ENCODE measurements at regions not wholly inside any gene's neighbourhood (a gene's known extent, or its start where the extent isn't known, plus 50 kb on each side); places are given as distances from the start of the nearest gene placed in this dataset.

GRCh38 chr3:194875581-194876402 lies 190.1 kb downstream of the FAM43A start:
- Histone ChIP-seq H3K9me3 (ENCODE audit: insufficient read depth, low read depth, low read length) (no peaks in the 10 kb centered on the region), H3K27ac (ENCODE audit: low read depth, low read length) (no peak overlapping the region), H3K4me3 (ENCODE audit: low read length) (no peak overlapping the region), H3K27me3 (ENCODE audit: insufficient read depth, low read length) (no peaks in the 10 kb centered on the region), H3K4me1 (ENCODE audit: insufficient read depth, low read length) (peaks cover 26% of the 10 kb centered on the region), H3K36me3 (ENCODE audit: insufficient read depth, low read length) (no peaks in the 10 kb centered on the region), H3K9ac (ENCODE audit: low read depth, low read length) (no peak overlapping the region)
- 86% methylated on average over 20 of the region's 20 CpGs for WGBS

GRCh38 chr3:194876403-194877095 lies 190.9 kb downstream of the FAM43A start:
- Histone ChIP-seq H3K9ac (ENCODE audit: low read depth, low read length) (no peak overlapping the region), H3K27ac (ENCODE audit: low read depth, low read length) (no peak overlapping the region), H3K4me3 (ENCODE audit: low read length) (no peak overlapping the region), H3K27me3 (ENCODE audit: insufficient read depth, low read length) (no peaks in the 10 kb centered on the region), H3K4me1 (ENCODE audit: insufficient read depth, low read length) (peaks cover 18% of the 10 kb centered on the region), H3K9me3 (ENCODE audit: insufficient read depth, low read depth, low read length) (no peaks in the 10 kb centered on the region), H3K36me3 (ENCODE audit: insufficient read depth, low read length) (no peaks in the 10 kb centered on the region)
- WGBS, result 86% methylated on average over 12 of the region's 12 CpGs

- Histone ChIP-seq H3K9me3 (ENCODE audit: insufficient read depth, low read depth, low read length) (no peaks in the 10 kb centered on the region), H3K9ac (ENCODE audit: low read depth, low read length) (no peak overlapping the region), H3K27ac (ENCODE audit: low read depth, low read length) (no peak overlapping the region), H3K4me1 (ENCODE audit: insufficient read depth, low read length) (peaks cover 9% of the 10 kb centered on the region), H3K36me3 (ENCODE audit: insufficient read depth, low read length) (no peaks in the 10 kb centered on the region), H3K4me3 (ENCODE audit: low read length) (no peak overlapping the region), H3K27me3 (ENCODE audit: insufficient read depth, low read length) (no peaks in the 10 kb centered on the region)
- WGBS, result 93% methylated on average over 24 of the region's 24 CpGs
Observed at GRCh38 chr3:194877291-194878119, 191.8 kb downstream of the FAM43A start.

- Histone ChIP-seq H3K27ac (ENCODE audit: low read depth, low read length) (no peak overlapping the region), H3K36me3 (ENCODE audit: insufficient read depth, low read length) (no peaks in the 10 kb centered on the region), H3K9me3 (ENCODE audit: insufficient read depth, low read depth, low read length) (peaks cover 5% of the 10 kb centered on the region; the same call in 1 of the 2 replicates), H3K9ac (ENCODE audit: low read depth, low read length) (no peak overlapping the region), H3K4me3 (ENCODE audit: low read length) (no peak overlapping the region), H3K4me1 (ENCODE audit: insufficient read depth, low read length) (peaks cover 3% of the 10 kb centered on the region; the same call in 1 of the 2 replicates), H3K27me3 (ENCODE audit: insufficient read depth, low read length) (no peaks in the 10 kb centered on the region)
- WGBS, result 87% methylated on average over 12 of the region's 12 CpGs
Observed at GRCh38 chr3:194879126-194879877, 193.6 kb downstream of the FAM43A start.

- WGBS, result 87% methylated on average over 12 of the region's 12 CpGs
- H3K9me3 ChIP-seq (ENCODE audit: insufficient read depth, low read depth, low read length), result peaks cover 8% of the 10 kb centered on the region; the same call in 1 of the 2 replicates
- no peak overlapping the region for H3K9ac ChIP-seq (ENCODE audit: low read depth, low read length)
- H3K4me3 ChIP-seq (ENCODE audit: low read length), result no peak overlapping the region
- peaks cover 3% of the 10 kb centered on the region; the same call in 1 of the 2 replicates for H3K4me1 ChIP-seq (ENCODE audit: insufficient read depth, low read length)
- no peak overlapping the region for H3K27ac ChIP-seq (ENCODE audit: low read depth, low read length)
- H3K36me3 ChIP-seq (ENCODE audit: insufficient read depth, low read length), result no peaks in the 10 kb centered on the region
- H3K27me3 ChIP-seq (ENCODE audit: insufficient read depth, low read length), result no peaks in the 10 kb centered on the region
Observed at GRCh38 chr3:194879991-194880939, 194.6 kb downstream of the FAM43A start.

- Histone ChIP-seq H3K9ac (ENCODE audit: low read depth, low read length) (no peak overlapping the region), H3K27ac (ENCODE audit: low read depth, low read length) (no peak overlapping the region), H3K27me3 (ENCODE audit: insufficient read depth, low read length) (no peaks in the 10 kb centered on the region), H3K4me1 (ENCODE audit: insufficient read depth, low read length) (peaks cover 3% of the 10 kb centered on the region; the same call in 1 of the 2 replicates), H3K4me3 (ENCODE audit: low read length) (no peak overlapping the region), H3K9me3 (ENCODE audit: insufficient read depth, low read depth, low read length) (peaks cover 8% of the 10 kb centered on the region; the same call in 1 of the 2 replicates), H3K36me3 (ENCODE audit: insufficient read depth, low read length) (no peaks in the 10 kb centered on the region)
- WGBS, result 92% methylated on average over 12 of the region's 12 CpGs
Observed at GRCh38 chr3:194880940-194881925, 195.6 kb downstream of the FAM43A start.

- WGBS, result 81% methylated on average over 6 of the region's 6 CpGs
- H3K4me3 ChIP-seq (ENCODE audit: low read length), result no peak overlapping the region
- H3K36me3 ChIP-seq (ENCODE audit: insufficient read depth, low read length), result no peaks in the 10 kb centered on the region
- no peak overlapping the region for H3K9ac ChIP-seq (ENCODE audit: low read depth, low read length)
- H3K27ac ChIP-seq (ENCODE audit: low read depth, low read length), result no peak overlapping the region
- H3K27me3 ChIP-seq (ENCODE audit: insufficient read depth, low read length), result no peaks in the 10 kb centered on the region
- peaks cover 3% of the 10 kb centered on the region; the same call in 1 of the 2 replicates for H3K4me1 ChIP-seq (ENCODE audit: insufficient read depth, low read length)
- H3K9me3 ChIP-seq (ENCODE audit: insufficient read depth, low read depth, low read length), result peaks cover 8% of the 10 kb centered on the region; the same call in 1 of the 2 replicates
Observed at GRCh38 chr3:194884649-194885315, 199.1 kb downstream of the FAM43A start.

- H3K36me3 ChIP-seq (ENCODE audit: insufficient read depth, low read length), result no peaks in the 10 kb centered on the region
Observed at GRCh38 chr3:194885766-194886165, 200.1 kb downstream of the FAM43A start.

More at GRCh38 chr3:194885766-194886165, 200.1 kb downstream of the FAM43A start:
- Histone ChIP-seq H3K27ac (ENCODE audit: low read depth, low read length) (no peak overlapping the region), H3K4me3 (ENCODE audit: low read length) (no peak overlapping the region), H3K4me1 (ENCODE audit: insufficient read depth, low read length) (no peaks in the 10 kb centered on the region), H3K9me3 (ENCODE audit: insufficient read depth, low read depth, low read length) (peaks cover 8% of the 10 kb centered on the region; the same call in 1 of the 2 replicates), H3K27me3 (ENCODE audit: insufficient read depth, low read length) (no peaks in the 10 kb centered on the region), H3K9ac (ENCODE audit: low read depth, low read length) (no peak overlapping the region)
- 94% methylated on average over 2 of the region's 2 CpGs for WGBS
